ENCODE measurements at regions not wholly inside any gene's neighbourhood (a gene's known extent, or its start where the extent isn't known, plus 50 kb on each side); places are given as distances from the start of the nearest gene placed in this dataset.

DNA sequence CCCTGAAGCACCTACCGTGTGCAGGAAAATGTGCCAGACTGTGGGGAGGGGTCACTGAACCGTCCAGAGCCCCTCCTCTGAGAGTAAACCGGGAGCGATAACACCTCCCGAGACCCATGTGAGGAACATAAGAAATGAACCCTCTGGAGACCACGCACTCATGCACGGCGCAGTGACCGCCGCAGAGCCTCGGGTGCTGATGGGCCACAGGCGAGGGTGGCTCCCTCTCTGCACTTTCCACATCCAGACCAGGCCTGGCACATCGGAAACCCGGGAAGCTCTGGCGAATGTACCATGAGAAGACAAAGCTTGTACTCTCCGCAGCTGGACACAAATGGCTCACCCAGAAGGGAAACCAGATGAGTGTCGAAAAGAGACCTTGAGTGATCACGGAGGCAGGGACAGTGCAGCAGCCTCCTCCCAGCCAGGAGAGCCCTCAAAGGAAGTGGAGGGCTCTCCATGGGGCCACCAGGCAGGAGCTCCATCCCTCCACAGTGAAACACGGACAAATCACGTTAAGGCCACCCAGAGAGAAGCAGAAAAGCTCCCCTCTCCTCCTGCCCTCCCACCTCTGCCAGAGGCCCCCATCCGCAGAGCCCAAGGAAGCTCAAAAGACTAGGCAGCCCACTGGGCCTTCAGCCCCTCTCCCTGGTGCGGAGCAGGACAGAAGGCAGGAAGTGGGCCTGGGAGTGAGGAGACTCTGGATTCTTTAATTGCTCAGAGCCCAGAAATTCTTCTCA lies 178.1 kb upstream of the PPP2R2D start:
- H3K9me3 ChIP-seq (replicated peaks; ENCODE audit: control insufficient read depth, insufficient read depth, low read length): peaks cover 7% of the 10 kb centered on the region
- H3K9ac ChIP-seq (replicated peaks; ENCODE audit: extremely low read depth, insufficient read depth, low read length): no peak overlapping the region
- H3K9me1 ChIP-seq (replicated peaks; ENCODE audit: control insufficient read depth, extremely low read depth, insufficient read depth, low read length): no peaks in the 10 kb centered on the region
- no TSS peak for BruUV-seq (replicated peaks)
- no peaks in the 10 kb centered on the region for H4K20me1 ChIP-seq (replicated peaks; ENCODE audit: control insufficient read depth, extremely low read depth, insufficient read depth, low read length)
- H3K79me2 ChIP-seq (ENCODE audit: control insufficient read depth, insufficient read depth, low read length): no peaks in the 10 kb centered on the region
- FAIRE-seq: no peak
- no peak overlapping the region for H3K4me2 ChIP-seq (ENCODE audit: insufficient read depth, low read length)
- POLR2A ChIA-PET: no interaction called here
- no peak overlapping the region for H3K4me3 ChIP-seq (replicated peaks in 1 of 3; ENCODE audit: insufficient read depth in 1 of 3, low read depth in 1 of 3, low read length in 3 of 3)
- no peak for DNase-seq (ENCODE audit: low read depth, low spot score)
- no peak overlapping the region for H3K27ac ChIP-seq (ENCODE audit: insufficient read depth, low read depth, low read length)
- CTCF ChIA-PET: no interaction called here
- no peaks in the 10 kb centered on the region for H3K27me3 ChIP-seq (ENCODE audit: control insufficient read depth in 2 of 2, insufficient read depth in 2 of 2, low read length in 2 of 2)
- TF ChIP-seq GATA2 (IDR thresholded peaks at IDR 0.05; ENCODE audit: insufficient read depth, insufficient read length, low read depth, low read length) (no peak), POLR2AphosphoS5 (IDR thresholded peaks at IDR 0.05; ENCODE audit: insufficient read depth, low read depth, low read length) (no peak), POLR2A (IDR thresholded peaks at IDR 0.05; ENCODE audit: low read depth, low read length) (no peak)
- H3K36me3 ChIP-seq (ENCODE audit: control insufficient read depth in 2 of 2, extremely low read depth in 1 of 2, insufficient read depth in 2 of 2, low read length in 2 of 2): no peaks in the 10 kb centered on the region
- intact Hi-C loops (cut with micrococcal nuclease): no loop called here
- no peak overlapping the region for H2AFZ ChIP-seq (ENCODE audit: low read depth, low read length)
- H3K4me1 ChIP-seq (ENCODE audit: control insufficient read depth, extremely low read depth, insufficient read depth, low read length): no peaks in the 10 kb centered on the region
- dilution Hi-C loops (cut with MboI; ENCODE audit: extremely low pct_ligation_motif_present, low sequenced_read_pairs): no loop called here

DNA sequence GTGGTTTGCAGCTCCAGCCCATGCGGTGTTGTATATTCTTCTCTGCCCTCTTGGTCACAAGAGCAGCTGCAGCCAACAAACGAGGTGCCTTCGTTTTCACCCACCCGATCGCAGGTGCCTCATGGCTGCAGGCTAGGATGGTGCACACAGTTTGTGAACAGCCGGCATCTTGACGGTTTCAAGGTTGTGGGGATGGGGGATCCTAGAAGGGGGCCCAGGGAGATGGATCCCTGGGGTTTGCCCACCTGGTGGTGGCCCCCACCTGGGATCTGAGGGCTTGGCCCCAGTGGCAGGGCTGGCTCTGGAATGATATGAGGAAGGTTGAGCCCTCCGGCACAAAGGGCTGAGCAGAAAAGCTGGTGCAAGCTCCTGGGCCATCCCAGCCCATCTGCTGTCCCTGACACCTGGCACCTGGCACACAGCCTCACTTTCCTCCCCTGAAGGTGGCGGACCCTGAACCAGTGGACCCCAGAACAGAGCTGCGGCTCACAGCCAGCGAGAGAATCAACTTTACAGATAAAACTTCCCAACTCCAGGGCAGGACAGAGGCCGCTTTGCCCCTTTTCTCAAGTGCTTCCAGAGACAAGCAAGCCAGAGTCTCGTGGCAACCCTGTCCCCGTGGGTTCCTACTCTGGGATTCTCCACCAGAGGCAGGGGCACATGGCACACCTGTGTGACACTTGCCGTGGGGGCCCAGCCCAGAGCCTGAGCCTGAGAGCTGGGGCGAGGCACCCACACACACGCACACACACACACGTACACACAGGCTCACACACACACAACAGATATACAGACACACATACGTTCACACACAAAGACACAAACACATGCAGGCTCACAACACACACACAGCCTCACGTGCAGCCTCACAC lies 177.3 kb upstream of the PPP2R2D start:
- H3K79me2 ChIP-seq (ENCODE audit: control insufficient read depth, insufficient read depth, low read length): no peaks in the 10 kb centered on the region
- no TSS peak for BruUV-seq (replicated peaks)
- H4K20me1 ChIP-seq (replicated peaks; ENCODE audit: control insufficient read depth, extremely low read depth, insufficient read depth, low read length): no peaks in the 10 kb centered on the region
- POLR2A ChIA-PET: no interaction called here
- no peak overlapping the region for H3K9ac ChIP-seq (replicated peaks; ENCODE audit: extremely low read depth, insufficient read depth, low read length)
- no peak overlapping the region for H3K4me3 ChIP-seq (replicated peaks in 1 of 3; ENCODE audit: insufficient read depth in 1 of 3, low read depth in 1 of 3, low read length in 3 of 3)
- dilution Hi-C loops (cut with MboI; ENCODE audit: extremely low pct_ligation_motif_present, low sequenced_read_pairs) (no loop called here), intact Hi-C loops (cut with micrococcal nuclease) (no loop called here)
- no peak overlapping the region for H3K4me2 ChIP-seq (ENCODE audit: insufficient read depth, low read length)
- H3K4me1 ChIP-seq (ENCODE audit: control insufficient read depth, extremely low read depth, insufficient read depth, low read length): no peaks in the 10 kb centered on the region
- CTCF ChIA-PET: no interaction called here
- FAIRE-seq: no peak
- no peak overlapping the region for H2AFZ ChIP-seq (ENCODE audit: low read depth, low read length)
- H3K27ac ChIP-seq (ENCODE audit: insufficient read depth, low read depth, low read length): no peak overlapping the region
- no peaks in the 10 kb centered on the region for H3K9me1 ChIP-seq (replicated peaks; ENCODE audit: control insufficient read depth, extremely low read depth, insufficient read depth, low read length)
- H3K9me3 ChIP-seq (replicated peaks; ENCODE audit: control insufficient read depth, insufficient read depth, low read length): peaks cover 7% of the 10 kb centered on the region
- no peaks in the 10 kb centered on the region for H3K36me3 ChIP-seq (ENCODE audit: control insufficient read depth in 2 of 2, extremely low read depth in 1 of 2, insufficient read depth in 2 of 2, low read length in 2 of 2)
- H3K27me3 ChIP-seq (ENCODE audit: control insufficient read depth in 2 of 2, insufficient read depth in 2 of 2, low read length in 2 of 2): no peaks in the 10 kb centered on the region
- TF ChIP-seq POLR2AphosphoS5 (IDR thresholded peaks at IDR 0.05; ENCODE audit: insufficient read depth, low read depth, low read length) (no peak), JUN (IDR thresholded peaks at IDR 0.05; ENCODE audit: borderline replicate concordance, insufficient read depth, insufficient read length, low read depth) (no peak)
- no peak for DNase-seq (ENCODE audit: low read depth, low spot score)
